Smooth muscle cell (in vitro differentiated cells): ENCODE measurements at regions not wholly inside any gene's neighbourhood (a gene's known extent, or its start where the extent isn't known, plus 50 kb on each side); places are given as distances from the start of the nearest gene placed in this dataset.

Experiments
- DNase-seq: peaks from one replicate; lab custom pipeline; 2025; ENCODE audit not compliant: unreplicated experiment; lab: John Stamatoyannopoulos, UW
- H2AFZ ChIP-seq: fragments of 200-600 bp; sonication (generic); 2 replicates; pipeline ENCODE4 v1.6.0; 2016; ENCODE audit warnings: antibody characterized with exemption, low read depth, mild to moderate bottlenecking
- H3F3A ChIP-seq: fragments of 200-600 bp; sonication (generic); 2 replicates; pipeline ENCODE4 v1.6.0; 2017; ENCODE audit warnings: antibody characterized with exemption, low read depth
- H3K27ac ChIP-seq: fragments of 200-600 bp; sonication (generic); 2 replicates; pipeline ENCODE4 v1.5.1; 2016; ENCODE audit warnings: low read depth, mild to moderate bottlenecking
- H3K27me3 ChIP-seq: fragments of 200-600 bp; sonication (generic); 2 replicates; pipeline ENCODE4 v1.6.1; 2016; ENCODE audit warnings: low read depth, mild to moderate bottlenecking
- H3K36me3 ChIP-seq: fragments of 200-600 bp; sonication (generic); 2 replicates; pipeline ENCODE4 v1.5.1; 2016; ENCODE audit warnings: low read depth
- H3K4me1 ChIP-seq: fragments of 200-600 bp; sonication (generic); 2 replicates; pipeline ENCODE4 v1.5.1; 2016; ENCODE audit warnings: low read depth
- H3K4me2 ChIP-seq: fragments of 200-600 bp; sonication (generic); 2 replicates; pipeline ENCODE4 v1.6.0; 2016; ENCODE audit warnings: mild to moderate bottlenecking
- H3K4me3 ChIP-seq: fragments of 200-600 bp; sonication (generic); 2 replicates; pipeline ENCODE4 v1.5.1; 2016; ENCODE audit warnings: mild to moderate bottlenecking
- H3K79me2 ChIP-seq: fragments of 200-600 bp; sonication (generic); 2 replicates; pipeline ENCODE4 v1.6.0; 2016; ENCODE audit warnings: low read depth, mild to moderate bottlenecking
- H3K9ac ChIP-seq: fragments of 200-600 bp; sonication (generic); 2 replicates; pipeline ENCODE4 v1.6.0; 2016; ENCODE audit warnings: low read depth
- H3K9me3 ChIP-seq: fragments of 200-600 bp; sonication (generic); replicated peaks from 2 replicates; pipeline ENCODE4 v1.5.1; 2016; ENCODE audit warnings: low read depth
- H4K20me1 ChIP-seq: fragments of 200-600 bp; sonication (generic); 2 replicates; pipeline ENCODE4 v1.6.0; 2016; ENCODE audit warnings: low read depth
- WGBS: methylation state at CpG from one replicate; pipeline ENCODE4 v1.1.7; 2016; ENCODE audit warnings: low lambda C conversion rate; 5-methylcytosine and 5-hydroxymethylcytosine counted together
- TF ChIP-seq, protein P1 (sequence below): fragments of 200-600 bp; sonication (generic); IDR thresholded peaks from 2 replicates; pipeline ENCODE4 v1.5.1; 2017; ENCODE audit warnings: borderline replicate concordance, mild to moderate bottlenecking, antibody characterized with exemption; ENCODE audit not compliant: insufficient read depth, poor library complexity, severe bottlenecking

GRCh38 chr4:92111493-92111892 is 192.3 kb upstream of the GRID2 start:
- Histone ChIP-seq H3K79me2 (no peaks in the 10 kb centered on the region), H3K4me1 (no peaks in the 10 kb centered on the region), H3F3A (no peaks in the 10 kb centered on the region), H3K36me3 (no peaks in the 10 kb centered on the region), H4K20me1 (no peaks in the 10 kb centered on the region), H3K9ac (no peak overlapping the region), H3K27me3 (no peaks in the 10 kb centered on the region), H3K4me2 (no peak overlapping the region), H3K9me3 (no peaks in the 10 kb centered on the region), H2AFZ (no peak overlapping the region), H3K27ac (no peak overlapping the region), H3K4me3 (no peak overlapping the region)
- 95% methylated on average over 2 of the region's 2 CpGs for WGBS
- TF ChIP-seq, protein P1, sequence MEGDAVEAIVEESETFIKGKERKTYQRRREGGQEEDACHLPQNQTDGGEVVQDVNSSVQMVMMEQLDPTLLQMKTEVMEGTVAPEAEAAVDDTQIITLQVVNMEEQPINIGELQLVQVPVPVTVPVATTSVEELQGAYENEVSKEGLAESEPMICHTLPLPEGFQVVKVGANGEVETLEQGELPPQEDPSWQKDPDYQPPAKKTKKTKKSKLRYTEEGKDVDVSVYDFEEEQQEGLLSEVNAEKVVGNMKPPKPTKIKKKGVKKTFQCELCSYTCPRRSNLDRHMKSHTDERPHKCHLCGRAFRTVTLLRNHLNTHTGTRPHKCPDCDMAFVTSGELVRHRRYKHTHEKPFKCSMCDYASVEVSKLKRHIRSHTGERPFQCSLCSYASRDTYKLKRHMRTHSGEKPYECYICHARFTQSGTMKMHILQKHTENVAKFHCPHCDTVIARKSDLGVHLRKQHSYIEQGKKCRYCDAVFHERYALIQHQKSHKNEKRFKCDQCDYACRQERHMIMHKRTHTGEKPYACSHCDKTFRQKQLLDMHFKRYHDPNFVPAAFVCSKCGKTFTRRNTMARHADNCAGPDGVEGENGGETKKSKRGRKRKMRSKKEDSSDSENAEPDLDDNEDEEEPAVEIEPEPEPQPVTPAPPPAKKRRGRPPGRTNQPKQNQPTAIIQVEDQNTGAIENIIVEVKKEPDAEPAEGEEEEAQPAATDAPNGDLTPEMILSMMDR: no peak
- no peak for DNase-seq

GRCh38 chr4:92112805-92113204 is 191.0 kb upstream of the GRID2 start:
- Histone ChIP-seq H3K27ac (no peak overlapping the region), H3K9me3 (no peaks in the 10 kb centered on the region), H3F3A (no peaks in the 10 kb centered on the region), H2AFZ (no peak overlapping the region), H3K4me1 (no peaks in the 10 kb centered on the region), H3K79me2 (no peaks in the 10 kb centered on the region), H4K20me1 (no peaks in the 10 kb centered on the region), H3K4me3 (no peak overlapping the region), H3K4me2 (no peak overlapping the region), H3K36me3 (no peaks in the 10 kb centered on the region), H3K27me3 (no peaks in the 10 kb centered on the region), H3K9ac (no peak overlapping the region)
- no peak for DNase-seq
- TF ChIP-seq, protein P1: no peak
- 92% methylated on average over 2 of the region's 2 CpGs for WGBS

GRCh38 chr4:92120810-92121498 is 182.8 kb upstream of the GRID2 start:
- Histone ChIP-seq H3F3A (no peaks in the 10 kb centered on the region), H3K4me1 (no peaks in the 10 kb centered on the region), H3K4me2 (no peak overlapping the region), H3K4me3 (no peak overlapping the region), H2AFZ (no peak overlapping the region), H3K27me3 (no peaks in the 10 kb centered on the region), H3K9me3 (no peaks in the 10 kb centered on the region), H3K27ac (no peak overlapping the region), H3K79me2 (no peaks in the 10 kb centered on the region), H3K36me3 (no peaks in the 10 kb centered on the region), H3K9ac (no peak overlapping the region), H4K20me1 (no peaks in the 10 kb centered on the region)
- no peak for DNase-seq
- TF ChIP-seq, protein P1: no peak
- 79% methylated on average over 6 of the region's 6 CpGs for WGBS

DNA sequence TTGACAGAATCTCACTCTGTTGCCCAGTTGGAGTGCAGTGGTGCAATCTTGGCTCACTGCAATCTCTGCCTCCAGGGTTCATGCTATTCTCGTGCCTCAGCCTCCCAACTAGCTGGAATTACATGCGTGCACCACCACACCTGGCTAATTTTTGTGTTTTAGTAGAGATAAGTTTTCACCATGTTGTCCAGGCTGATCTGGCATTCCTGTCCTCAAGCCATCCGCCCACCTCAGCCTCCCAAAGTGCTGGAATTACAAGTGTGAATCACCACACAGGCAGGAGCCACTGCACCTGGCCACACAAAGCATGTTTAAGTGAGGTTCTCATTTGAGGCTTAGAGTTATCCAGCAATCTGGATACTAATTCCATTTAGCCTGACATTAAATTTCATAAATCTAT is 180.9 kb upstream of the GRID2 start:
- Histone ChIP-seq H2AFZ (no peak overlapping the region), H3K4me2 (no peak overlapping the region), H3F3A (no peaks in the 10 kb centered on the region), H4K20me1 (no peaks in the 10 kb centered on the region), H3K4me3 (no peak overlapping the region), H3K27ac (no peak overlapping the region), H3K9ac (no peak overlapping the region), H3K79me2 (no peaks in the 10 kb centered on the region), H3K36me3 (no peaks in the 10 kb centered on the region), H3K27me3 (no peaks in the 10 kb centered on the region), H3K4me1 (no peaks in the 10 kb centered on the region), H3K9me3 (no peaks in the 10 kb centered on the region)
- 94% methylated on average over 3 of the region's 3 CpGs for WGBS
- TF ChIP-seq, protein P1: no peak
- no peak for DNase-seq
